ENCODE measurements at regions not wholly inside any gene's neighbourhood (a gene's known extent, or its start where the extent isn't known, plus 50 kb on each side); places are given as distances from the start of the nearest gene placed in this dataset.
"Not testable (repeated sequence)": the region's sequence is repeated elsewhere in the genome, so short reads cannot be mapped to it uniquely, and the experiment has no call there.

- H3K27me3 Mint-ChIP-seq (ENCODE audit: unreplicated experiment) = peaks cover 1% of the 10 kb centered on the region
- no peak for DNase-seq (ENCODE audit: low spot score)
- H3K36me3 Mint-ChIP-seq (ENCODE audit: low read depth, unreplicated experiment) = peaks cover 9% of the 10 kb centered on the region
- no peak for TF ChIP-seq CTCF (IDR thresholded peaks at IDR 0.05; ENCODE audit: unreplicated experiment)
- H3K9me3 Mint-ChIP-seq (ENCODE audit: unreplicated experiment) = no peaks in the 10 kb centered on the region
- peak overlapping the region; percentile 18 for H3K4me3 Mint-ChIP-seq (ENCODE audit: unreplicated experiment)
- peaks cover 17% of the 10 kb centered on the region for H3K4me1 Mint-ChIP-seq (ENCODE audit: unreplicated experiment)
- peak overlapping the region; percentile 79 for H3K27ac Mint-ChIP-seq (ENCODE audit: unreplicated experiment)
Measured at GRCh38 chr6:164086076-164086887, 671.8 kb downstream of the QKI start.

- no peak for TF ChIP-seq CTCF (IDR thresholded peaks at IDR 0.05; ENCODE audit: unreplicated experiment)
- Mint-ChIP-seq H3K4me1 (ENCODE audit: unreplicated experiment) (peaks cover 20% of the 10 kb centered on the region), H3K27ac (ENCODE audit: unreplicated experiment) (peak overlapping the region; percentile 79), H3K27me3 (ENCODE audit: unreplicated experiment) (peaks cover 1% of the 10 kb centered on the region), H3K9me3 (ENCODE audit: unreplicated experiment) (no peaks in the 10 kb centered on the region), H3K36me3 (ENCODE audit: low read depth, unreplicated experiment) (peaks cover 9% of the 10 kb centered on the region), H3K4me3 (ENCODE audit: unreplicated experiment) (peak overlapping the region; percentile 23)
- no peak for DNase-seq (ENCODE audit: low spot score)
Measured at GRCh38 chr6:164085091-164086075, 670.9 kb downstream of the QKI start.

- peaks cover 4% of the 10 kb centered on the region for H3K36me3 Mint-ChIP-seq (ENCODE audit: low read depth, unreplicated experiment)
- no peaks in the 10 kb centered on the region for H3K9me3 Mint-ChIP-seq (ENCODE audit: unreplicated experiment)
- H3K27ac Mint-ChIP-seq (ENCODE audit: unreplicated experiment) = no peak overlapping the region
- DNase-seq (ENCODE audit: low spot score) = no peak
- peaks cover 12% of the 10 kb centered on the region for H3K4me1 Mint-ChIP-seq (ENCODE audit: unreplicated experiment)
- TF ChIP-seq CTCF (IDR thresholded peaks at IDR 0.05; ENCODE audit: unreplicated experiment) = no peak
- H3K4me3 Mint-ChIP-seq (ENCODE audit: unreplicated experiment) = no peak overlapping the region
- peaks cover 4% of the 10 kb centered on the region for H3K27me3 Mint-ChIP-seq (ENCODE audit: unreplicated experiment)
Measured at GRCh38 chr6:164079275-164079600, 664.7 kb downstream of the QKI start.

- Mint-ChIP-seq H3K27ac (ENCODE audit: unreplicated experiment) (no peak overlapping the region), H3K4me3 (ENCODE audit: unreplicated experiment) (no peak overlapping the region), H3K4me1 (ENCODE audit: unreplicated experiment) (peaks cover 10% of the 10 kb centered on the region), H3K27me3 (ENCODE audit: unreplicated experiment) (peaks cover 4% of the 10 kb centered on the region), H3K9me3 (ENCODE audit: unreplicated experiment) (no peaks in the 10 kb centered on the region), H3K36me3 (ENCODE audit: low read depth, unreplicated experiment) (peaks cover 4% of the 10 kb centered on the region)
- no peak for DNase-seq (ENCODE audit: low spot score)
- no peak for TF ChIP-seq CTCF (IDR thresholded peaks at IDR 0.05; ENCODE audit: unreplicated experiment)
Measured at GRCh38 chr6:164078532-164079274, 664.2 kb downstream of the QKI start.

- H3K36me3 Mint-ChIP-seq (ENCODE audit: low read depth, unreplicated experiment); H3K27me3 Mint-ChIP-seq (ENCODE audit: unreplicated experiment); DNase-seq (ENCODE audit: low spot score): not testable (repeated sequence)
Measured at GRCh38 chr6:164076818-164077532, 662.5 kb downstream of the QKI start.

More at GRCh38 chr6:164076818-164077532, 662.5 kb downstream of the QKI start:
- H3K27ac Mint-ChIP-seq (ENCODE audit: unreplicated experiment); H3K4me1 Mint-ChIP-seq (ENCODE audit: unreplicated experiment); H3K9me3 Mint-ChIP-seq (ENCODE audit: unreplicated experiment); H3K4me3 Mint-ChIP-seq (ENCODE audit: unreplicated experiment): not testable (repeated sequence)
